Testis (tissue), 2 donors: ENCODE measurements at regions not wholly inside any gene's neighbourhood (a gene's known extent, or its start where the extent isn't known, plus 50 kb on each side); places are given as distances from the start of the nearest gene placed in this dataset.

Source experiments
- DNase-seq: peaks from one replicate; pipeline ENCODE4 v3.0.0-alpha.2; 2019
- H3K27ac ChIP-seq, 2 donors: fragments of 200-600 bp; sonication (generic); one replicate each; pipeline ENCODE4 v1.5.1; 2019
- H3K27me3 ChIP-seq: fragments of 200-600 bp; sonication (generic); one replicate; pipeline ENCODE4 v1.5.1; 2019
- H3K36me3 ChIP-seq: fragments of 200-600 bp; sonication (generic); one replicate; pipeline ENCODE4 v1.5.1; 2017; ENCODE audit warnings: low read depth; ENCODE audit errors: missing control alignments
- H3K4me1 ChIP-seq: fragments of 200-600 bp; sonication (generic); one replicate; pipeline ENCODE4 v1.5.1; 2019
- H3K4me3 ChIP-seq, 2 donors: fragments of 200-600 bp; sonication (generic); one replicate each; pipeline ENCODE4 v1.5.1; 2017 to 2019
- H3K9me3 ChIP-seq: fragments of 200-600 bp; sonication (generic); one replicate; pipeline ENCODE4 v1.5.1; 2017
- CTCF ChIP-seq, 3 experiments: fragments of 450-650 bp in 2 of 3; fragments of 200-600 bp in 1 of 3; sonication (generic) in 1 of 3; IDR thresholded peaks; one replicate each; pipeline ENCODE4 v1.5.1; 2016 to 2019; ENCODE audit warnings: antibody characterized with exemption in 3 of 3, mild to moderate bottlenecking in 2 of 3, moderate library complexity in 1 of 3
- POLR2A ChIP-seq: fragments of 450-650 bp; IDR thresholded peaks from one replicate; pipeline ENCODE4 v1.6.1; 2017; ENCODE audit warnings: antibody characterized with exemption, mild to moderate bottlenecking, moderate library complexity
- WGBS, 2 donors: methylation state at CpG; one replicate each; pipeline ENCODE4 v1.1.5; 2018; 5-methylcytosine and 5-hydroxymethylcytosine counted together
- intact Hi-C: fragments of 100-400 bp; cut with DNase I; formaldehyde crosslinking; loops from one replicate; pipeline ENCODE4 v1.15.1; 2023; ENCODE audit warnings: low total_unique reads

GRCh38 chr5:125151150-125151900 is 404.9 kb upstream of the ZNF608 start:
- no peaks in the 10 kb centered on the region for H3K27me3 ChIP-seq
- DNase-seq, result no peak
- 51 to 70% methylated on average over 4 of the region's 4 CpGs for WGBS, 2 donors
- TF ChIP-seq POLR2A, result no peak
- no peak for TF ChIP-seq CTCF (IDR thresholded peaks at IDR 0.05)
- no peaks in the 10 kb centered on the region for H3K4me1 ChIP-seq
- no peaks in the 10 kb centered on the region for H3K36me3 ChIP-seq
- intact Hi-C loops, result no loop called here
- no peaks in the 10 kb centered on the region for H3K9me3 ChIP-seq
- H3K27ac ChIP-seq, result no peak overlapping the region
- H3K4me3 ChIP-seq, result no peak overlapping the region

GRCh38 chr5:125152044-125152443 is 405.6 kb upstream of the ZNF608 start:
- DNase-seq, result no peak
- WGBS, 2 donors, result 66 to 71% methylated on average over 4 of the region's 4 CpGs
- Histone ChIP-seq H3K4me3 (no peak overlapping the region), H3K4me1 (no peaks in the 10 kb centered on the region), H3K36me3 (no peaks in the 10 kb centered on the region), H3K27me3 (no peaks in the 10 kb centered on the region), H3K9me3 (no peaks in the 10 kb centered on the region), H3K27ac (no peak overlapping the region)
- TF ChIP-seq POLR2A (no peak), CTCF (IDR thresholded peaks at IDR 0.05) (no peak)
- intact Hi-C loops, result no loop called here

DNA sequence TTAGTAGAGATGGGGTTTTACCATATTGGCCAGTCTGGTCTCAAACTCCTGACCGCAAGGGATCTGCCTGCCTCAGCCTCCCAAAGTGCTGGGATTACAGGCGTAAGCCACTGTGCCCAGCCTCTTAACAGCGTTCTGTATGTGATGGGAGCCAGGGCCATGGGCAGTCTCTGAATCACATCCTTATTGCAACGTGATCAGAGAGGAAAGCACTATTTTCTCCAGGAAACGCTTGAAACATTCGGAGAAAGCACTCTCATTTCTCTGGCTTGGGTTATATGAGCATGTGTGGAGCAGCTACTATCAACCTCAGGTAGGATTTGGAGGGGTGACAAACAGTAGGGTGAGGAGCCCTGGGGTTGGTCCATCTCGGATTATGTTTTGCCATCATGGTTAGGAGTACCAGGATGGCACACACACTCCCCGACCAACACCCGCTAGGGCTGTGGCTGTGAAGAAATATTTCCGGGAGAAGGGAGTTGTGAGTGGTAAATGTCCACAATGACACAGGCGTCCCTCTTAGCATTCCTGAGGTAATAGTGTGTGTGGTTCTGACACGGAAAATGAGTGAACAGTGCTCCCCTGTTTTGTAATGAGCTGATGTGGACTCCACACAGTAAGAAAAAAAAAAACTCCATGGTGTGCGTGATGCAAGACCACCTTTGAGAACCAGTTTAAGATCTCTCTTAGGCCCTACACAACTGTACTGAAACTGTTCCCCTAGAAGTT is 406.2 kb upstream of the ZNF608 start:
- DNase-seq, result no peak
- 89 to 91% methylated on average over 13 of the region's 13 CpGs for WGBS, 2 donors
- Histone ChIP-seq H3K9me3 (no peaks in the 10 kb centered on the region), H3K27ac (no peak overlapping the region), H3K36me3 (no peaks in the 10 kb centered on the region), H3K27me3 (no peaks in the 10 kb centered on the region), H3K4me3 (no peak overlapping the region), H3K4me1 (no peaks in the 10 kb centered on the region)
- TF ChIP-seq CTCF (IDR thresholded peaks at IDR 0.05) (no peak), POLR2A (no peak)
- intact Hi-C loops, result no loop called here

- no peak for TF ChIP-seq POLR2A
- TF ChIP-seq CTCF (IDR thresholded peaks at IDR 0.05), result no peak
- intact Hi-C loops, result no loop called here
- Histone ChIP-seq H3K9me3 (no peaks in the 10 kb centered on the region), H3K27me3 (no peaks in the 10 kb centered on the region), H3K27ac (no peak overlapping the region), H3K36me3 (no peaks in the 10 kb centered on the region), H3K4me3 (no peak overlapping the region), H3K4me1 (no peaks in the 10 kb centered on the region)
- DNase-seq, result no peak
- WGBS, 2 donors, result 53 to 61% methylated on average over 6 of the region's 6 CpGs
Measured at GRCh38 chr5:125153231-125153630, 406.8 kb upstream of the ZNF608 start.
